C4-2B (cell line): ENCODE measurements at regions not wholly inside any gene's neighbourhood (a gene's known extent, or its start where the extent isn't known, plus 50 kb on each side); places are given as distances from the start of the nearest gene placed in this dataset.

Source experiments
- H3K27ac ChIP-seq: fragments of 450-650 bp; 2 replicates; pipeline ENCODE4 v1.5.1; 2017
- ZFX ChIP-seq: fragments of 450-650 bp; IDR thresholded peaks from 2 replicates; pipeline ENCODE4 v1.6.1; 2017
- TF ChIP-seq, protein P1 (sequence below): fragments of 450-650 bp; conservative IDR thresholded peaks from 2 replicates; pipeline ENCODE4 v1.5.1; 2017; ENCODE audit warnings: mild to moderate bottlenecking

DNA sequence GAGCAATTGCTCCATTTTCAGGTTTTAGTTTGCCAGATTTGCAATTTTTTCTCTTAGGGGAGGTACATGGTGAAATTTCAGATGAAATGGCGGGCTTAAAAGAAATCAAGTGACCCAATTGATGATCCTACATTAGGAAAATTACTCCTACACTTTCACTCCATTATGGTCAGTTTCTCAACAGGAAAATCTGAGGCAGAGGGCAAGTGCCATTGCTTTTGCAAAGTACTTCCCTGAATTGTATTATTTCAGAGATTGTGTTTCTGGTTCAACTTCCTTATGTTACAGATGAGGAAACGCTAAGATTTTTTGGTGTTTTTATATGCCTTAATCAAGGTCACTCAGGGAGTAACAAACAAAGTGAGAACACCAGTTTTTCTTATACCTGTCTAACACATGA, 302.2 kb downstream of the ARAP2 start:
- no peak overlapping the region for H3K27ac ChIP-seq
- TF ChIP-seq, protein P1, sequence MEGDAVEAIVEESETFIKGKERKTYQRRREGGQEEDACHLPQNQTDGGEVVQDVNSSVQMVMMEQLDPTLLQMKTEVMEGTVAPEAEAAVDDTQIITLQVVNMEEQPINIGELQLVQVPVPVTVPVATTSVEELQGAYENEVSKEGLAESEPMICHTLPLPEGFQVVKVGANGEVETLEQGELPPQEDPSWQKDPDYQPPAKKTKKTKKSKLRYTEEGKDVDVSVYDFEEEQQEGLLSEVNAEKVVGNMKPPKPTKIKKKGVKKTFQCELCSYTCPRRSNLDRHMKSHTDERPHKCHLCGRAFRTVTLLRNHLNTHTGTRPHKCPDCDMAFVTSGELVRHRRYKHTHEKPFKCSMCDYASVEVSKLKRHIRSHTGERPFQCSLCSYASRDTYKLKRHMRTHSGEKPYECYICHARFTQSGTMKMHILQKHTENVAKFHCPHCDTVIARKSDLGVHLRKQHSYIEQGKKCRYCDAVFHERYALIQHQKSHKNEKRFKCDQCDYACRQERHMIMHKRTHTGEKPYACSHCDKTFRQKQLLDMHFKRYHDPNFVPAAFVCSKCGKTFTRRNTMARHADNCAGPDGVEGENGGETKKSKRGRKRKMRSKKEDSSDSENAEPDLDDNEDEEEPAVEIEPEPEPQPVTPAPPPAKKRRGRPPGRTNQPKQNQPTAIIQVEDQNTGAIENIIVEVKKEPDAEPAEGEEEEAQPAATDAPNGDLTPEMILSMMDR, result no peak

- H3K27ac ChIP-seq, result no peak overlapping the region
- TF ChIP-seq ZFX, result no peak
- TF ChIP-seq, protein P1, result no peak
These were observed 300.7 kb downstream of the ARAP2 start for GRCh38 chr4:35943606-35944005.

- TF ChIP-seq, protein P1, result no peak
- no peak for TF ChIP-seq ZFX
- no peak overlapping the region for H3K27ac ChIP-seq
These were observed 296.1 kb downstream of the ARAP2 start for GRCh38 chr4:35948171-35948570.

GRCh38 chr4:35950442-35950841, 293.9 kb downstream of the ARAP2 start:
- TF ChIP-seq, protein P1, result no peak
- TF ChIP-seq ZFX, result no peak

GRCh38 chr4:35952751-35953150, 291.6 kb downstream of the ARAP2 start:
- TF ChIP-seq, protein P1, result no peak
- TF ChIP-seq ZFX, result no peak
- H3K27ac ChIP-seq, result no peak overlapping the region

More at GRCh38 chr4:35950442-35950841, 293.9 kb downstream of the ARAP2 start:
- no peak overlapping the region for H3K27ac ChIP-seq

DNA sequence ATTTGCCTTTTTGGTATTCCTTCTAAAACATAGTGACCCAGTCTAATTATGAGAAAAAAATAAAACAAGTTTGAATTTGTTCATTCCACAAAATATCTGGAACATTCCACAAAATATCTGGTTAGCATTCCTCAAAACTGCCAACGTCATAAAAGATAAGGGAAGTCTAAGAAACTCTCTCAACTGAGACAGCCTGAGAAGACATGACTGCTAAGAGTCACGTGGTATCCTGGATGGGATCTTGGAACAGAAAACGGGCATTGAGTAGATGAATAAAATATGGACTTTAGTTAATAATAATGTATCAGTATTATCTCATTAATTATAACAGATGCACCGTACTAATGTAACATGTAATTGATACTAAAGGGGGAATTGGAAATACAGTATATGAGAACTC, 280.9 kb downstream of the ARAP2 start:
- no peak overlapping the region for H3K27ac ChIP-seq
- no peak for TF ChIP-seq ZFX
- TF ChIP-seq, protein P1, result no peak

DNA sequence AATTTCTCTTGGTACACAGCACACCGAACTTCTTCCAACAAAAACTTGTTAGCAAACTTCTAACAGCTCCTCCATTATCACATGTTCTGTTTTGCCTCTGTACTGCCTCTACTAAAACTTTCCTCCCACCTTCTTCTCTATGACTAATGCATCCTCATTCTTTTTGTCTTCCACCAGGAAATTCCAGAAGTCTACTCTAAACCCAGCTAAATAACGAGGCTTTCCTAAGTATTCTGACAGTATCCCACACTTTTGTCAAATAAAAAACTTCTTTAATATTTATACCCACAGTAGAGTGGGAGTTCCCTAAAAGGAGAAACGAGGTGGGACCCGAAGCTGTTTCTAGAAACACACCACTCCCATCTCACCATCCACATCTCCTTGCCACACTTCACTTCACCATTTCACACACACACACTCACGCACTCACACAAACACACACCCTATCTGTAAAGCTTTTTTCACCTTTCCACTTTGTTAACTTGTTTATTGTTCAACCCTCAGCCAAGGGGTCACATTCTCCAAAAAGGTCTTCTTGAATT, 280.3 kb downstream of the ARAP2 start:
- no peak for TF ChIP-seq ZFX
- TF ChIP-seq, protein P1, result no peak
- H3K27ac ChIP-seq, result no peak overlapping the region
